Activated CD4-positive, alpha-beta memory T cell treated with anti-CD3 and anti-CD28 coated beads, Interleukin-2, amount 10 ng/mL, durations not matched to agents 7 days and 5 days (primary cell): ENCODE measurements at regions not wholly inside any gene's neighbourhood (a gene's known extent, or its start where the extent isn't known, plus 50 kb on each side); places are given as distances from the start of the nearest gene placed in this dataset.
"Not testable (repeated sequence)": the region's sequence is repeated elsewhere in the genome, so short reads cannot be mapped to it uniquely, and the experiment has no call there.

Experiments
- CTCF ChIA-PET: fragments of 350-600 bp; sonication (Branson Sonifier 250); formaldehyde crosslinking; loops from one replicate; lab custom pipeline; 2021; ENCODE audit warnings: antibody characterized with exemption, inconsistent platforms; lab: Charles Lee
- POLR2A ChIA-PET: fragments of 350-600 bp; sonication (Branson Sonifier 250); formaldehyde crosslinking; loops from one replicate; lab custom pipeline; 2021; ENCODE audit warnings: antibody characterized with exemption; lab: Charles Lee
- DNase-seq: peaks from one replicate; pipeline ENCODE4 v3.0.0-alpha.2; 2020
- H3K27ac Mint-ChIP-seq: one replicate; pipeline ENCODE4 v1.8.0; 2021; ENCODE audit warnings: mild to moderate bottlenecking, mixed read lengths
- H3K27me3 Mint-ChIP-seq: one replicate; pipeline ENCODE4 v1.8.0; 2021; ENCODE audit warnings: mixed read lengths
- H3K36me3 Mint-ChIP-seq: one replicate; pipeline ENCODE4 v1.8.0; 2021; ENCODE audit warnings: low read depth, mixed read lengths
- H3K4me1 Mint-ChIP-seq: one replicate; pipeline ENCODE4 v1.8.0; 2021; ENCODE audit warnings: mixed read lengths
- H3K4me3 Mint-ChIP-seq: one replicate; pipeline ENCODE4 v1.8.0; 2021; ENCODE audit warnings: mild to moderate bottlenecking, mixed read lengths
- H3K9me3 Mint-ChIP-seq: one replicate; pipeline ENCODE4 v1.8.0; 2021; ENCODE audit warnings: mixed read lengths

DNA sequence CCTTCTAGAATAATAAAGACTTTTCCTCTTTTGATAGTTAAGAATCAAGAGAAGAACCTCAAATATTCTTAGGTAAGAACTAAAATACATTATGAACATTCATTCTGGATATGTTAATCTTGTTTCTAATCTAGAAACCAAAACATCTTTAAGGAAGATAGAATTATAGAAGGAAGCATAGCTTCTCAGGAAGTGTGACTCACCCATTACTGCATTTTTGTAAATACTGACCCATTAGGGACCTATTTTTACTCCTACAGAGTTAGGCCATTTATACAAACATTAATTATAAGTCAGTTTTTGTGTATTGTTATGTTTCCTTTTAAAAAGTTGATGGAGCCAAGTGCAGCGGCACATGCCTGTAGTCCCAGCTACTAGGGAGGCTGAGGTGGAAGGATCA is 147.1 kb downstream of the NUFIP1 start:
- no peak overlapping the region for H3K27ac Mint-ChIP-seq
- ChIA-PET CTCF (no interaction called here), POLR2A (no interaction called here)
- no peaks in the 10 kb centered on the region for H3K9me3 Mint-ChIP-seq
- peaks cover 11% of the 10 kb centered on the region for H3K4me1 Mint-ChIP-seq
- no peak overlapping the region for H3K4me3 Mint-ChIP-seq
- DNase-seq = no peak
- H3K36me3 Mint-ChIP-seq = no peaks in the 10 kb centered on the region
- peaks cover 10% of the 10 kb centered on the region for H3K27me3 Mint-ChIP-seq

DNA sequence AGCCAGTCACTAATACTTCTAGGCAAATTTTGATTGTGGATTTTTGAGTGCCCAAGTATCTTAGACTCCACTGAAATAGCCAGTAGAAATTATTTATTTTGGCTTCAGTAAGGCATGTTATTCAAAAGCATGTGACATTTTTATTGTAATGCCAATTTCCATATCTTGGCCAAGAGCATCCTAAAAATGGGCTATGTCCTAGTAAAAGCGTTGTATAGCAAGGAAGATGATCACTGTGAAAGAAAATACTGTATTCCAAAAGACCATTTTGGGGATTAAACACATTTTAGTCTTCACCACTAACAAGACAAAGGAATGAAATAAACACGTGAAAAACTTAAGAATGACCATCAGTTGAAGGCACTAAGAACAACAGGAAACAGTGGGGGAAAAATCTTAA is 149.1 kb downstream of the NUFIP1 start:
- no peaks in the 10 kb centered on the region for H3K9me3 Mint-ChIP-seq
- CTCF ChIA-PET = no interaction called here
- H3K27me3 Mint-ChIP-seq = peaks cover 12% of the 10 kb centered on the region
- H3K4me3 Mint-ChIP-seq = no peak overlapping the region
- POLR2A ChIA-PET = no interaction called here
- H3K4me1 Mint-ChIP-seq = peaks cover 11% of the 10 kb centered on the region
- H3K36me3 Mint-ChIP-seq = no peaks in the 10 kb centered on the region
- no peak overlapping the region for H3K27ac Mint-ChIP-seq
- no peak for DNase-seq

DNA sequence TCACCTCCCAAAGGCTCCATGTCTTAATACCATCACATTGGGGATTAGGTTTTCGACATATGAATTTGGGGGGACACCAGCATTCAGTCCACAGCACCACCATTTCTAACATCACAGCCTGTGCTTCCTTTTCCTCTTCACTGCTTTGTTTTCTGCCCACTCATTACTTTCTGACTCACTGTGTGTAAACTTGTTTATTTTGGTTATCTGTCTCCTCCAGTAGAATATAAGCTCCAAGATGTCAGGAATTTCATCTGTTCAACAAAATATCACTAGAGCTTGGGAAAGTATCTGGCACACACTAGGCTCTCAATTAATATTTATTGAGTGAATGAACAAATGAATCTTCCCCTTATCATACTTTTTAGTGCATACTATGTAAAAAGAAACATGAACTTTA is 152.0 kb downstream of the NUFIP1 start:
- Mint-ChIP-seq H3K9me3 (no peaks in the 10 kb centered on the region), H3K27me3 (peaks cover 16% of the 10 kb centered on the region), H3K36me3 (no peaks in the 10 kb centered on the region), H3K4me1 (peaks cover 2% of the 10 kb centered on the region), H3K27ac (no peak overlapping the region), H3K4me3 (no peak overlapping the region)
- CTCF ChIA-PET = interaction anchor here (0.6 kb wide), 1 partner anchor 422 kb away, joined by 4 read pairs; no protein-coding TSS in a partner anchor
- no peak for DNase-seq
- POLR2A ChIA-PET = no interaction called here

DNA sequence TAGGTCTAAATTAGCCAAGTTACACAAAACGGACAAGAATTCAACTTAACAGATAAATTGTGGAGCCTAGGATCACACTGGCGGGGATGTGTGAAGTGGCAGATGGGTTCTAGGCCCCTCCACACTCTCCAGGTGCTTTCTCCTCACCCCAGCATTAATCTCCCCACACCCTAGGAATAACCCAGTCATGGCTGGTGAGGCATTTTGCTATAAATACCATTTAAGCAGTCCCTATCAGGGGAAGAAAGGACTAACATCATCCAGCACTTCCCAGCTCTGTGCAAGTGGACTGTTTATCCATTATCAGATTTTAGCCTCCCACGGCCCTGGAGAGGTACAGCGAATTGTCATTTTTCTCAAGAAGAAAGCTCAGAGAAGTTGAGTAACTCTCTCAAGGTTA is 154.9 kb downstream of the NUFIP1 start:
- H3K27me3 Mint-ChIP-seq = peaks cover 11% of the 10 kb centered on the region
- no peak overlapping the region for H3K4me3 Mint-ChIP-seq
- no peaks in the 10 kb centered on the region for H3K36me3 Mint-ChIP-seq
- H3K9me3 Mint-ChIP-seq = no peaks in the 10 kb centered on the region
- no peak for DNase-seq
- no peaks in the 10 kb centered on the region for H3K4me1 Mint-ChIP-seq
- no peak overlapping the region for H3K27ac Mint-ChIP-seq
- POLR2A ChIA-PET = no interaction called here
- CTCF ChIA-PET = no interaction called here

DNA sequence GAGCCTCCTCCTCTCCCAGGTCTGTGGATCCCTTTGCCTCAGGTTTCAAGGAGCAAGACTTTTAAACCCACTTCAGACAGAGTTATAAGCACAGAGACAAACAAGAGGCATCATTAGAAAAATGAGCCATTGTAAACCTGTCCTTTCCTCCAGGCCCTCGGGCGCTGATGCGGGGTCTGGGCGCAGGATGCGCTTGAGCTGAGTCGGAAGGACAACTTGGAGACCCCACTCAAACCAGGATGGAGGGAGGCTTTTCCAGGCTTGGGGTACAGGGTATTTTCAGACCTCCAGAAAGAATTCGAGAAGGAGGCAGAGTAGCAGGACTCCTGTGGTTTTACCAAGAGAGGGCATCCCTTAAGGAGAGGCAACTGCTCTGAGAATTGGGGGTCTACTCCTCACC is 155.6 kb downstream of the NUFIP1 start:
- Mint-ChIP-seq H3K4me1 (no peaks in the 10 kb centered on the region), H3K27ac (no peak overlapping the region), H3K36me3 (no peaks in the 10 kb centered on the region), H3K4me3 (no peak overlapping the region), H3K9me3 (no peaks in the 10 kb centered on the region), H3K27me3 (peaks cover 11% of the 10 kb centered on the region)
- ChIA-PET POLR2A (no interaction called here), CTCF (no interaction called here)
- DNase-seq = no peak

DNA sequence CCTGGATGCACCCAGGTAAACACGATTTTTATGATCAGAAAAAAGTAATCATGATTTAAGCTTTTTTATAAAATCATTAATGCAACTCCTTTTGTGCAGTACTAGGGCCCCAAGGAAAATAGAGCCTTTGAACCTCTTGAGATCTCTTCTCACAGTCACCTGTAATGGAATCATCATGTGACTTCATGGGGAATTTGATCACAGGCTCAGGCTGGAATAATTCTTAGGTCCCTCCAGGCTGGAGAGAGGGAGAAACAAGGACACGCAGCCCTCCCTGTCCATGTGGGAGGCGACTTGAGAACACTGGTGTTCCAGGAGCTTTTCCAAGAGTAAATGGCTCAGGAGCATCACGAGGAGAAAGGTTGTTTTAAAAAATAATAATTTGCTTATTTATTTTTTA is 156.1 kb downstream of the NUFIP1 start:
- no peaks in the 10 kb centered on the region for H3K9me3 Mint-ChIP-seq
- H3K4me3 Mint-ChIP-seq = no peak overlapping the region
- H3K4me1 Mint-ChIP-seq = no peaks in the 10 kb centered on the region
- peaks cover 11% of the 10 kb centered on the region for H3K27me3 Mint-ChIP-seq
- DNase-seq = no peak
- CTCF ChIA-PET = no interaction called here
- H3K27ac Mint-ChIP-seq = no peak overlapping the region
- POLR2A ChIA-PET = no interaction called here
- no peaks in the 10 kb centered on the region for H3K36me3 Mint-ChIP-seq

DNA sequence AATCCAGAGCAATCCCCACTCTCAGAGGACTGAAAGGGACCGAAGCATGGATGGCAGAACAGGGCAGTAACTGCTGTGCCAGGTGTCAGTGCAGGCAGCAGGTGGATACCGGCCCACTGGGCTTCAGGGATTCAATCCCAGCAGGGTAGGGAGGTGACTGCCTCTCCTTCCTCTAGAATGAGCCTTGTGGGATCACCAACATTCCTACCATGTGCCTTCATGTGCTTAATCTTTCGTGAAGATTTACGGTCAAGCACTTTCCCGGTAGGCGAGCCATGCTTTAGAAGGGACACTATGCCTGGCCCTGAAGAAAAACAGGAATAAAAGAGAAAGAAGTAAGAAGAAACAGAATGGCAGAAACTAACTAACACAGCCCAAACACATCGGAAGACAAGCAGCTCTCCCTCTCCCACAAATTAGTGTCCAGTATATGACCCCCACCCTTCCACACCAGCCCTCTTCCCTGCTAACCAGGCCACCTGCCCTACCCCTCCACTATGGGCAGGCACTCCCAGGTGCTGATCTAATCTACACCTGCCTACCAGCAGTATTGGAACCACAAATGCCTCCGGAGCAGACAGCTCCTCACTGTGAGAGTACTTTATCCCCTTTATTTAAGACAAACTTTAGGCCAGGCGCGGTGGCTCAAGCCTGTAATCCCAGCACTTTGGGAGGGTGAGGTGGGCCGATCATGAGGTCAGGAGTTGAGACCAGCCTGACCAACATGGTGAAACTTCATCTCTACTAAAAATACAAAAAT is 162.5 kb downstream of the NUFIP1 start:
- ChIA-PET POLR2A (no interaction called here), CTCF (no interaction called here)
- Mint-ChIP-seq H3K4me3 (no peak overlapping the region), H3K27ac (no peak overlapping the region), H3K36me3 (no peaks in the 10 kb centered on the region), H3K27me3 (peaks cover 4% of the 10 kb centered on the region), H3K9me3 (no peaks in the 10 kb centered on the region), H3K4me1 (no peaks in the 10 kb centered on the region)
- DNase-seq = no peak

DNA sequence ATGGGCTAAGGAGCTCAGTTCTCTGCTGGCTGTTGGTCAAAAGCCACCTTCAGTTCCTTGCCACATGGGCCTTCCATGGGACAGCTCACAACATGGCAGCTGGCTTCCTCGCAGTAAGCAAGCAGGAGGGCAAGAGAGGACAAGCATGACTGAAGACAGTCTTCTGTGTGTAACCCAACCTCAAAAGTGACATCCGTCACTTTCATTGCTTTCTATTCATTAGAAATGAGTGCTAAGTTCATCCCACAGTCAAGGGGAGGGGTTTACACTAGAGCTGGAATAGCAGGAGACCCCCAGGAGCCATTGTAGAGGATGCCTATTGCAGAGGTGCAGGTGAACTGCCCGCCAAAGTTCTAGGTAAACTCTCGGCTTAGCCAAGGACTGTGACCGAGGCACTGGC is 163.3 kb downstream of the NUFIP1 start:
- POLR2A ChIA-PET = no interaction called here
- CTCF ChIA-PET = no interaction called here
- Mint-ChIP-seq H3K4me3 (no peak overlapping the region), H3K36me3 (no peaks in the 10 kb centered on the region), H3K4me1 (no peaks in the 10 kb centered on the region), H3K27ac (no peak overlapping the region), H3K27me3 (peaks cover 3% of the 10 kb centered on the region), H3K9me3 (no peaks in the 10 kb centered on the region)
- no peak for DNase-seq

DNA sequence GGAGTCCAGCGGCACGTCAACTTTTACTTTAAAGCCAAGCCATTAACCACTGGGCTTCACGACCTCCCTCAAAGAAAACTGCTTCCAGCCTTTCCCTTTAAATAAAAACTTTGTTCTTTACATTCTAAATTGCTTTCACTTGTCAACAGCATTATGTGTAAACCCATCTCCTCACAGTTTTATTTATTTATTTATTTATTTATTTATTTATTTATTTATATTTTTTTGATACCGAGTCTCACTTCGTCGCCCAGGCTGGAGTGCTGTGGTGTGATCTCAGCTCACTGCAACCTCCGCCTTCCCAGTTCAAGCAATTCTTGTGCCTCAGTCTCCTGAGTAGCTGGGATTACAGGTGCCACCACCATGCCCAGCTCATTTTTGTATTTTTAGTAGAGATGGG is 165.7 kb downstream of the NUFIP1 start:
- H3K4me3 Mint-ChIP-seq, H3K27me3 Mint-ChIP-seq, H3K27ac Mint-ChIP-seq, DNase-seq, H3K4me1 Mint-ChIP-seq, POLR2A ChIA-PET, H3K9me3 Mint-ChIP-seq, CTCF ChIA-PET, H3K36me3 Mint-ChIP-seq: not testable (repeated sequence)

DNA sequence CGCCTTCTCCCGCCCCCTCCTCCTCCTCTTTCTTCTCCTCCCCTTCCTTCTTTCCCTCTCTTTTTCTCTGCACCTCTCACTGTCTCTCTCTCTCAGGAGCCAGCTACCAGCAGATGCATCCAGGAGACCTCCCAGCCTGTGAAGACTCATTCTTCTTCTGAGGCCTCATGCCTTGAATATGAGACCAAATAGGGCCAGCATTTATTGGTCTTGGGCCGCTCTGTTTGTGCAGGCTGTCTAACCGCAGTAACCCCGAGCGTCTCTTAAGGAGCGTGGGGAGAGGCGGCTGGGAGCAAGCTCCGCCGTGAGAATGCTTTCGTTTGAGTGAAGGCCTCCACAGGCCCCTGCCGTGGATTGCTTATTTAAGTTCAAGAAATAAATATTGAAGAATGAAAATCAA is 167.0 kb downstream of the NUFIP1 start:
- peaks cover 10% of the 10 kb centered on the region for H3K27me3 Mint-ChIP-seq
- POLR2A ChIA-PET = no interaction called here
- H3K27ac Mint-ChIP-seq = no peak overlapping the region
- DNase-seq = no peak
- peaks cover 7% of the 10 kb centered on the region for H3K4me1 Mint-ChIP-seq
- no peaks in the 10 kb centered on the region for H3K9me3 Mint-ChIP-seq
- H3K36me3 Mint-ChIP-seq = no peaks in the 10 kb centered on the region
- CTCF ChIA-PET = no interaction called here
- H3K4me3 Mint-ChIP-seq = no peak overlapping the region

DNA sequence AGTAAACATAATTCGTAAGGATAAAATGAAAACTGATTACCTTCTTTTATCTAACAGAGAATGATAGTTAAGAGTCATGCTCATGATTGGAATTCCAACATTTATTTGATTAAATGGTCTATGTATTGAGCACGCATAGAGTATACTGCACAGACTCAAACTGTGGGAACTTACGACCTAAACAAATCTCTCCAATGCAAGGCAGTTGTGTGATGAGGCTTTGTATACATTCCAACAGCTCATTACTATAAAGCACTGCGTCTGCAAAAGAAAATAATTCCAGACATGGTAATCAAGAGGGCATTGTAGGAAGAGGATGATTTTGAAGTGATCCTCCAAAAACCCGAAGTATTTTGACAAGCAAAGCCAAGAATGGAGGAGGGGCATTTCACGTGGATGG is 169.5 kb downstream of the NUFIP1 start:
- H3K27me3 Mint-ChIP-seq = peaks cover 14% of the 10 kb centered on the region
- H3K36me3 Mint-ChIP-seq = no peaks in the 10 kb centered on the region
- ChIA-PET POLR2A (no interaction called here), CTCF (no interaction called here)
- no peak for DNase-seq
- H3K4me1 Mint-ChIP-seq = peaks cover 16% of the 10 kb centered on the region
- H3K9me3 Mint-ChIP-seq = no peaks in the 10 kb centered on the region
- H3K4me3 Mint-ChIP-seq = no peak overlapping the region
- no peak overlapping the region for H3K27ac Mint-ChIP-seq

DNA sequence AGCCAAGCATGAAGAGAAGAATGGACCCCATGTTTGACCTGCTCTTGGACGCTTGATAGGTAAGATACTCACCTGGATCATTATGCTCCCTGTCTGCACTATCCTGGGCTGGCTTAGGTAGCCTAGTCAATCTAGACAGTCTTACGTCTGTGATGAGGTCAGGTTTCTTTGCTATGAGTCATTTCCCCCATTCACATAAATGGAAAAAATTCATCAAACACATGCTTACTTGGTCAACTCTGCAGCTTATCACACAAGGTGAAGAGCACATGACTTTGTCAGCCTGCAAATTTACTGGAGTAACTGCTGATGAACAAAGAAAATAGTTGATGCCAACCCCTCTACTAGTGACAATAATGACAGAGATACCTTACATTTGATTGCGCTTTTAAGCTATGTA is 170.0 kb downstream of the NUFIP1 start:
- Mint-ChIP-seq H3K27ac (no peak overlapping the region), H3K4me1 (peaks cover 16% of the 10 kb centered on the region), H3K9me3 (no peaks in the 10 kb centered on the region), H3K36me3 (no peaks in the 10 kb centered on the region), H3K27me3 (peaks cover 18% of the 10 kb centered on the region), H3K4me3 (no peak overlapping the region)
- DNase-seq = no peak
- CTCF ChIA-PET = no interaction called here
- POLR2A ChIA-PET = no interaction called here

DNA sequence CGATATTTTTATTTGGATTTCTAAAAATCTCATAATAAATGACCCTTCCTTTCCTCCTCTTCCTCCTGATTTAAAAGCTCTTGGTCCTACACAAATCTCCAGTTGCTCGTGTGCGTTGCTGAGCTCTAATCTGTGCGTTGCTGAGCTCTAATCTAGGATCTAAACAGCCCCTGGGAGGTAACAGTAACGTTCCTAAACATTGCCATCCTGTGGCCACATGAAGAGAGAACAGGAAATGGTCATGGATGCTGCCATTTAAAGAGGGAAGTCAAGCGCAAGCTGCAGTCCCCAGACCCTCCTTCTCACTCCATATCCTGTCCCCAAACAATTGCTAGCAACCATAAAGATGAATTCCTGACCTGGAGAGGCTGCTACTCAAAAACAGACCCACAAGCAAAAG is 170.8 kb downstream of the NUFIP1 start:
- CTCF ChIA-PET = no interaction called here
- no peaks in the 10 kb centered on the region for H3K9me3 Mint-ChIP-seq
- H3K4me1 Mint-ChIP-seq = peaks cover 16% of the 10 kb centered on the region
- peaks cover 22% of the 10 kb centered on the region for H3K27me3 Mint-ChIP-seq
- no peak for DNase-seq
- POLR2A ChIA-PET = no interaction called here
- H3K36me3 Mint-ChIP-seq = no peaks in the 10 kb centered on the region
- no peak overlapping the region for H3K27ac Mint-ChIP-seq
- no peak overlapping the region for H3K4me3 Mint-ChIP-seq

DNA sequence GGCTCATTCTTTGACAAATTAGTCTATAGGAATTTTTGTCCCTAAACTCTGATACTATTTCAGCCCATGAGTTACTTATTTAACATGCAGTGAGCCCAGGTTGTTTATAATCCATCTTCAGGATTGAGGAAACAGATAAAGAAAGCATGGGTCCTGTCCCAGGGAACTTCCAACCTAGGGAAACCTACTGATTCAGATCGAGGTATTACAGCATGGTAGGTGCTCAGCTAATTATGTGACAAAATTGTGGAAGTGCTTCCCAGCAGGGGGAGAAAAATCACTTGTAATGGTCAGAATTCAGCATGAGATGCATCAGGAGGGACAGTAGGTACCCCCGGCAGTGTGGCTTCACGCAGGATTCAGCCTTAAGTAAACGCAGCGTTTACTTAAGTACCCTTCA is 171.3 kb downstream of the NUFIP1 start:
- no peak for DNase-seq
- Mint-ChIP-seq H3K27me3 (peaks cover 24% of the 10 kb centered on the region), H3K4me3 (no peak overlapping the region), H3K36me3 (no peaks in the 10 kb centered on the region), H3K4me1 (peaks cover 16% of the 10 kb centered on the region), H3K9me3 (no peaks in the 10 kb centered on the region), H3K27ac (no peak overlapping the region)
- ChIA-PET CTCF (no interaction called here), POLR2A (no interaction called here)
